Stimulated activated CD4-positive, alpha-beta T cell treated with anti-CD3 and anti-CD28 coated beads, Interleukin-1b, Interleukin-23, amount 100 ng/mL, for 24 hours (primary cell): ENCODE measurements at regions not wholly inside any gene's neighbourhood (a gene's known extent, or its start where the extent isn't known, plus 50 kb on each side); places are given as distances from the start of the nearest gene placed in this dataset.

ENCODE experiments used
- DNase-seq, 4 experiments: peaks; one replicate each; pipeline ENCODE4 v3.0.0-alpha.2; 2020; ENCODE audit warnings: low read depth in 4 of 4, low spot score in 1 of 4

DNA sequence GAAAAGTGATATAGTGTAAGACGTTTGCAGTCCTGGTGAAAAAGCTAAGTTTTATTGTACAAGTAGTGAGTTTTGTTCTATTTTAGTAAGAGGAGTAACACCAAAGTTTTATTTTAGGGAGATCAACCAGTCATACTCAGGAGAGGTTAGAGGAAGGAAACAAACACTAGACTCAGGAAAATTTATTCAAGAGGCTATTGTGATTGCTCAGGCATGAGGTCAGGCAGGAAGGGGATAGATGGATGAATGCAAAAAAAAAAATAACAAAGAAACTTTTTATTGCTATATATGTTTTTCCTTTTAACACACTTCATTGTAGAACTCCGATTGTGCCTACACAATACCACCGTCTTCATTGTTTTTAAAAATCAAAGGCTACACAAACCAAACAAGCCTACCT lies 189.0 kb downstream of the LYPLAL1 start:
- no peak for DNase-seq

GRCh38 chr1:219359126-219359525 lies 185.4 kb downstream of the LYPLAL1 start:
- no peak for DNase-seq

DNA sequence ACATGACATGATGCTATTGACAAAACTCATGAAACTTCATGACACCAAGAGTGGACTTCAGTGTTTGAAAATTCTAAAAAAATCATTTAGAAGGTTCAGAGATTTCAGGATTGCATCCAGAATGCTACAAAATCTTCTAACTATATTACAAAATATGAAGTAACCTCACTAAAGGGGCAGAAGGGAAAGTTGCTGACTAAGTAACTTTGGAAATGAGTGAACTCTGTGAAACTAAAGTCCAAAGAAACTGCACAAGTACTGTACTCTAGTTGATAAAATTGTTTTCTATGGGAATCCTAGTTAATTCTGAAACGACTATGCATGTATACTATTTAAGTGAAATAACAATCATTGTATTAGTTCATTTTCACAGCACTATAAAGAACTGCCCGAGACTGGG lies 184.4 kb downstream of the LYPLAL1 start:
- no peak for DNase-seq

DNA sequence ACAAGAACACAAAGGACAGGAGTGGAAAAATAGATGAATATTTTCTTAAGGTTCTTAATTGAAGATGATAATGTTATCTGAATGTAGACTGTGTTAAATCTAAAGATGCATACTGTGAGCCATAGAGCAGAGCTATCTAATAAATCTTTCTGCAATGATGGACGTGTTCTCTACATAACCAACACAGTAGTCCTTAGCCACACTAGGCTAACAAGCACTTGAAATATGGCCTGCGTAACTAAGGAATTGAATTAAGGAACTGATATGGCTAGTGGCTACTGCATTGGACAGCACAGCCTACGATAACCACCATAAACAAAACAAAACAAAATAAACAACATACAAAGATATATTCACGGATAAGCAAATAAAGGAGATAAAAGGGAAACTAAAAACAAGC lies 181.3 kb downstream of the LYPLAL1 start:
- no peak for DNase-seq

GRCh38 chr1:219352961-219353651 lies 179.4 kb downstream of the LYPLAL1 start:
- DNase-seq: no peak

- DNase-seq: no peak
Observed at GRCh38 chr1:219350172-219350931, 176.7 kb downstream of the LYPLAL1 start.

DNA sequence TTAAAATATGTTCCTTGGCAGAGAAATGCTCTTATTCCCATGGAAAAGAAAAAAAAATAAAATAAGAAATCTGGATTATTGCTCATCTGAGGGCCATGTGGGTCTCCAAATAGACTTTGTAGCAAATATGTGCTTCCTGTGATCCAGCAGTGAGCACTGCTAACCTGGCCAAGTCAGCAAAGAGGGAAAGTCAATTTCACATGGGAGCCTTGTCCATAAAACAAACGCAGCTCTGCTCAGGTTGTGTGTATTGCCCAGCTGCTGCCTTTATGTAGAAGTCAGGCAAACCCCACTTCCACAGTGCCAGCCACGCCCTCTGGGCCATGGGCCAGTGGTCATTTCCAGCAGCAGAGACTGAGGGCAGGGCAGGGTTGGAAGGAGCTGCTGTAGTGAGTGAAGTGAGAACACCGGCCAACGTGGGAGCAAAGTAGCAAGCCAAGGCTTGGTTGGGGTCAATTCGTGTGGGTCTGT lies 174.3 kb downstream of the LYPLAL1 start:
- no peak for DNase-seq

GRCh38 chr1:219347376-219347775 lies 173.7 kb downstream of the LYPLAL1 start:
- no peak for DNase-seq

DNA sequence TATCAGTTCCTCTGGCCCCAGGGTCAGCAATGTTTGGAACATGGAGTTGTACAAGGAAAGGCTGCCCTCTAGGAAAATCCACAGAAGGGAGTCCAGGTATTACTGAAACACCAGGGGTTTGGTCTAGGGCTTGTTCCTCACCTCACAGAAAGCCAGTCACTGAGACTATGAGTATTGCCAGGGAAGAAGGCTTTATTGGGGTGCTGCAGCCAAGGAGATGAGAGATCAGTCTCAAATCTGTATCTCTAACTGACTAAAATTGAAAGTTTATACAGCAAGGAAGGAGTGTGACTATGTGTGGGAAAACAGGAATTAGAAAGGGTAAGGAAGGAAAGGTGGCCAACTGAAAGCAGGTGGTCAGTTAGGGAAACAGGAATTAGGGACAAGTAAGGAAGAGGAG lies 172.3 kb downstream of the LYPLAL1 start:
- DNase-seq: no peak

DNA sequence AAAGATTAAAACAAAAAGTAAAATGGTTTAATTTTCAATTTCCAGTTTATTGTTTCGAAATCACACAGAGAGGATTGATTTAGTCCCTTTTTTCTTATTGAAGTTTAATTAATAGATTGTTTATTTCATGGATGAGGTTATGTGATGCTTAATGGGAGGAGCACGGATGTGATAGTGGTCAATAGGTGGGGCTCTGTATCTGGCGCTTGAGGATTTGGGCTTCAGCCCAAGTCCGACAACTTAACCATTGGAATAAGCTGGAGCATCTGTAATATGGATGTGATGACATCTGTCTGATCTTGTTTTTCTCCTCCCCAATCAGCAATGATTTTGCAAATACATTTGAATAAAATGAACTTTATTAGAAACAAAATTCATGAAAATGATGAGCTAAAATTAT lies 169.2 kb downstream of the LYPLAL1 start:
- no peak for DNase-seq

DNA sequence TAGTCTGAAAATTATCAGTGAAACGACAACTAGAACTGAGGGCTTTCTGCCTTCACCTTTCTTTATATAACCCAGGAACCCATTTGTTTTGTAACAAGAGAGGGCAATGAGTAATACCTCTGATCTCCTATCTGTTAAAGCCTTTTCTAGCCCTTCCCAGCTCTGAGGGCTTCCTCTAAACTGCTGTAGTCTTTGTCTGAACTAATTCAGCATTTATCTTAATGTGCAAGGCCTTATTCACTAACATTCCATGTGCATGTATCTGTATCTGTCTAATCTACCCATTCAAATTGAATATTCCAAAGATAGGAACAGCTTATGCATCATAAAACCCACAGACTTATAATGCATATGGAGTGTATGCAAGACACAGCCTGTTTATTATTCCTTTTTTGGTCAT lies 167.1 kb downstream of the LYPLAL1 start:
- no peak for DNase-seq

- no peak for DNase-seq
Observed at GRCh38 chr1:219339466-219339865, 165.8 kb downstream of the LYPLAL1 start.

- DNase-seq: no peak
Observed at GRCh38 chr1:219337588-219337987, 163.9 kb downstream of the LYPLAL1 start.

DNA sequence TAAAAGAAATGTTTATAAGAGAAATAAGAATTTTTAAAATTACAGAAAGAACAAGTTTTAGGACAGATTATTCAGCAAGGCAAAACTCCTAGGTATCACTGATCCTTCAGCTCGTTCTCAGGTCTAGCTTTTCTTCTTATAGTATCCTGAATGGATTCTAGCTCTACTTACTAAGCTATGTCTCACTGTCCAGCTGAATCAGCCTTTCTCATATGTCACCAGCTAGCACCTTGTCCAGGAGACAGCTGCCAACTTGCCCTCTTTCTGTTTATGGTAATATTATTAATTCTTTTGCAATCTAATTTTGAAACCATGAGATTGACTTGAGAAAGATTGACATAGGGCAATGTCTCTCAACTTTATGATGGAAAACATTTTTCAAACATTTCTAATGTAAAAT lies 159.9 kb downstream of the LYPLAL1 start:
- DNase-seq: no peak

DNA sequence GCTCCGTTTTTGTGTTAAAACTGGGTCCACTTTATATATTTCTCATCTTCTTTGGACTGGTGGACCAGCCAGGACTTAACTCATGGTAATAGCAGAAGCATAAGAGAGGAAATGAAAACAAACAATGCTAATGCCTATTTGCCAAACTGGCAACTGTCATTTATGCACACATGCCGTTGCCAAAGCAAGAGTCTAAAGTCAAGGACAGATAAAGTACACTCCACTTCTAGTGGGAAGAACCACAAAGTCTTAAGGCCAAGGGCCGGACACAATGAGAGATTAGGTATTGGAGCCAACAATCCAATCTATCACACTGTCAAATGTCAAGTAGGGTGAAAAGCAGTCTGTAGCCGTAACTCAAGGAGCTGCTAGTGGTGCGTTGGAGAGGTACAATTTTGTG lies 157.7 kb downstream of the LYPLAL1 start:
- no peak for DNase-seq

GRCh38 chr1:219330669-219331068 lies 157.0 kb downstream of the LYPLAL1 start:
- no peak for DNase-seq

- DNase-seq: no peak
Observed at GRCh38 chr1:219330001-219330400, 156.3 kb downstream of the LYPLAL1 start.

- no peak for DNase-seq
Observed at GRCh38 chr1:219329578-219329977, 155.9 kb downstream of the LYPLAL1 start.

DNA sequence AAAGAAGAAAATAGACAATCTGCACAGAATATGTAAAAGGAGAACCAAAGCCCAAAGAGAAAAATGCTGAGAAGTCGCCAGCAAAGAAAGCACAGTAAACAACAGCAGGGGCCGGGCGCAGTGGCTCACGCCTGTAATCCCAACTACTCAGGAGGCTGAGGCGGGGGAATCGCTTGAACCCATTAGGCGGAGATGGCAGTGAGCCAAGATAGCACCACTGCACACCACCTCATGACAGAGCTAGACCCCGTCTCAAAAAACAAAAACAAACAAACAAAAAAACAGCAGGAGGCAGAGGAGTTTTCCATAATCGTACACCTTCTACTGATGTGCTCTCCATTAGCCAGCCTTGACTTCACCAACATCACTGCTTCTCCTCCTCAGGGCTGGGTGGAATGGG lies 153.2 kb downstream of the LYPLAL1 start:
- no peak for DNase-seq

DNA sequence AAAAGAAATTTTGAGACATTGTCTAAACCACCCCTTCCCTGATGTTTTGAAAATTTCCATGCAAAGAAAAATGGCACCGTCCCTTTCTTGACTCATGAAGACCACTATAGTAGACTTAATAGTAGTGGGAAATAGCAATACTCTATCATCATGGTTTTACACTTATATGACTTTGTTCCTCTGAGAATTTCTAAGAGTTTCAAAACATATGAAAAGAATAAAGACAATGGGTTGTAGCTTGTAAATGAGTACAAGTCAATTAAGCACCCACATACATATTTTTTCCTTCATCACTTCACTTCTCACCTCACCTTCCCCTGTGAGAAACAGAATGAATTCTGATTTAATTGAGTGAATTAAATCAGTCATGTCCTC lies 151.7 kb downstream of the LYPLAL1 start:
- DNase-seq: no peak

DNA sequence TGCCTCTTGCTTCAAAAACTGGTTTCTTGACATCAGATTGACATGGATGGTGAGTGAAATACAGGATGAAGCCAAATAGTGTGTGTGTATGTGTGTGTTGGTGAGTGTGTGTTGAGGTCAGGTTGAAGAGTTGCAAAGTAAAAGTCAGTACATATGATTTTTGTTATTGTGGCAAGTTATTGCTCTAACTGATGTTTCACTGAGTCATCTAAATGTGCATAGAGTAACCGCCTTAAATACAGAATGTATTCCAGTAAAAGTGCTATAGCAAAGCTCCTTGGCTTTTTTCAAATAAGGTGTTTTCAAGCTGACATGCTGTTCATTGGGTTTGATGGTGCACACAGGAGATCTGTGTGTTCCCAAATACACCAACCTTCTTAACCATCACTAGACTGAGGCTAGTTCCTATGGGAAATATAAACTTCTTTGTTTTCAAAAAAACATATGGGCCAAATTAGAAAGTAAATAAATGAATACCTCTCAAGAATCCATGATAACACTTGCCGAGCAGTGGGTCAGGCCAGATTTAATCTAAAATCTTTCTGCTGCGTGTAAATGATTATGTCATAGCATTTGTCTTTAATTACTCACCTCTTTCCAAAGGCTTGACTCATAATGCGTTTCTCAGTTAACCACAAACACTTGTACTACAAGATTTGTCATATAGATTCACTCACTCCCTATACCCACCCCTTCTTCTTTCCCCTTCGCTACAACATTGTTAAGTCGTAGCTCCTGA lies 151.1 kb downstream of the LYPLAL1 start:
- DNase-seq: no peak

GRCh38 chr1:219324171-219324570 lies 150.5 kb downstream of the LYPLAL1 start:
- DNase-seq: no peak
